ENCODE measurements at regions not wholly inside any gene's neighbourhood (a gene's known extent, or its start where the extent isn't known, plus 50 kb on each side); places are given as distances from the start of the nearest gene placed in this dataset.

GRCh38 chrX:69083361-69083760 lies 81.9 kb downstream of the PJA1 start:
- Histone ChIP-seq H3K4me1 (ENCODE audit: control insufficient read depth, insufficient read depth, low read length, poor library complexity, severe bottlenecking) (peaks cover 17% of the 10 kb centered on the region), H3K9me3 (ENCODE audit: control insufficient read depth, low read length) (no peaks in the 10 kb centered on the region), H3K27ac (ENCODE audit: low read depth, low read length, severe bottlenecking) (peak overlapping the region; percentile 23), H3K4me3 (ENCODE audit: extremely low read depth, insufficient read depth, low read length, poor library complexity, severe bottlenecking) (no peak overlapping the region), H3K36me3 (ENCODE audit: control insufficient read depth, insufficient read depth, low read length) (no peaks in the 10 kb centered on the region)
- WGBS, 2 experiments (ENCODE audit: insufficient coverage in 2 of 2) = no CpG with 5 or more reads among the region's 3 CpGs

GRCh38 chrX:69082753-69083150 lies 82.5 kb downstream of the PJA1 start:
- Histone ChIP-seq H3K4me1 (ENCODE audit: control insufficient read depth, insufficient read depth, low read length, poor library complexity, severe bottlenecking) (peaks cover 17% of the 10 kb centered on the region), H3K36me3 (ENCODE audit: control insufficient read depth, insufficient read depth, low read length) (no peaks in the 10 kb centered on the region), H3K27ac (ENCODE audit: low read depth, low read length, severe bottlenecking) (peak overlapping the region; percentile 23), H3K9me3 (ENCODE audit: control insufficient read depth, low read length) (no peaks in the 10 kb centered on the region), H3K4me3 (ENCODE audit: extremely low read depth, insufficient read depth, low read length, poor library complexity, severe bottlenecking) (no peak overlapping the region)
- 100% methylated on average over 3 of the region's 7 CpGs; no CpG with 5 or more reads in 1 of the 2 experiments for WGBS, 2 experiments (ENCODE audit: insufficient coverage in 2 of 2)

GRCh38 chrX:69082055-69082752 lies 83.0 kb downstream of the PJA1 start:
- Histone ChIP-seq H3K9me3 (ENCODE audit: control insufficient read depth, low read length) (no peaks in the 10 kb centered on the region), H3K4me1 (ENCODE audit: control insufficient read depth, insufficient read depth, low read length, poor library complexity, severe bottlenecking) (peaks cover 17% of the 10 kb centered on the region), H3K36me3 (ENCODE audit: control insufficient read depth, insufficient read depth, low read length) (no peaks in the 10 kb centered on the region), H3K4me3 (ENCODE audit: extremely low read depth, insufficient read depth, low read length, poor library complexity, severe bottlenecking) (no peak overlapping the region), H3K27ac (ENCODE audit: low read depth, low read length, severe bottlenecking) (no peak overlapping the region)
- WGBS, 2 experiments (ENCODE audit: insufficient coverage in 2 of 2) = 96% methylated on average over 6 of the region's 10 CpGs; no CpG with 5 or more reads in 1 of the 2 experiments

- Histone ChIP-seq H3K9me3 (ENCODE audit: control insufficient read depth, low read length) (no peaks in the 10 kb centered on the region), H3K27ac (ENCODE audit: low read depth, low read length, severe bottlenecking) (no peak overlapping the region), H3K4me1 (ENCODE audit: control insufficient read depth, insufficient read depth, low read length, poor library complexity, severe bottlenecking) (peaks cover 17% of the 10 kb centered on the region), H3K36me3 (ENCODE audit: control insufficient read depth, insufficient read depth, low read length) (no peaks in the 10 kb centered on the region), H3K4me3 (ENCODE audit: extremely low read depth, insufficient read depth, low read length, poor library complexity, severe bottlenecking) (no peak overlapping the region)
- WGBS, 2 experiments (ENCODE audit: insufficient coverage in 2 of 2) = 45% methylated on average over 4 of the region's 15 CpGs; no CpG with 5 or more reads in 1 of the 2 experiments
These were observed 84.3 kb downstream of the PJA1 start for GRCh38 chrX:69080855-69081465.

- Histone ChIP-seq H3K9me3 (ENCODE audit: control insufficient read depth, low read length) (no peaks in the 10 kb centered on the region), H3K27ac (ENCODE audit: low read depth, low read length, severe bottlenecking) (no peak overlapping the region), H3K36me3 (ENCODE audit: control insufficient read depth, insufficient read depth, low read length) (no peaks in the 10 kb centered on the region), H3K4me1 (ENCODE audit: control insufficient read depth, insufficient read depth, low read length, poor library complexity, severe bottlenecking) (peaks cover 17% of the 10 kb centered on the region), H3K4me3 (ENCODE audit: extremely low read depth, insufficient read depth, low read length, poor library complexity, severe bottlenecking) (no peak overlapping the region)
- WGBS, 2 experiments (ENCODE audit: insufficient coverage in 2 of 2) = 90% methylated on average over 2 of the region's 5 CpGs; no CpG with 5 or more reads in 1 of the 2 experiments
These were observed 86.0 kb downstream of the PJA1 start for GRCh38 chrX:69079268-69079667.

- H3K4me3 ChIP-seq (ENCODE audit: extremely low read depth, insufficient read depth, low read length, poor library complexity, severe bottlenecking) = no peak overlapping the region
- whole genome bisulfite sequencing, 2 experiments (ENCODE audit: insufficient coverage in 2 of 2) = 29 to 60% methylated on average over 1 of the region's 6 CpGs
- H3K27ac ChIP-seq (ENCODE audit: low read depth, low read length, severe bottlenecking) = no peak overlapping the region
These were observed 87.3 kb downstream of the PJA1 start for GRCh38 chrX:69077895-69078455.

GRCh38 chrX:69076088-69076487 lies 89.2 kb downstream of the PJA1 start:
- Histone ChIP-seq H3K9me3 (ENCODE audit: control insufficient read depth, low read length) (no peaks in the 10 kb centered on the region), H3K27ac (ENCODE audit: low read depth, low read length, severe bottlenecking) (no peak overlapping the region), H3K4me1 (ENCODE audit: control insufficient read depth, insufficient read depth, low read length, poor library complexity, severe bottlenecking) (no peaks in the 10 kb centered on the region), H3K36me3 (ENCODE audit: control insufficient read depth, insufficient read depth, low read length) (no peaks in the 10 kb centered on the region), H3K4me3 (ENCODE audit: extremely low read depth, insufficient read depth, low read length, poor library complexity, severe bottlenecking) (no peak overlapping the region)
- WGBS, 2 experiments (ENCODE audit: insufficient coverage in 2 of 2) = 100% methylated on average over 1 of the region's 2 CpGs

More at GRCh38 chrX:69077895-69078455, 87.3 kb downstream of the PJA1 start:
- Histone ChIP-seq H3K4me1 (ENCODE audit: control insufficient read depth, insufficient read depth, low read length, poor library complexity, severe bottlenecking) (peaks cover 5% of the 10 kb centered on the region), H3K36me3 (ENCODE audit: control insufficient read depth, insufficient read depth, low read length) (no peaks in the 10 kb centered on the region), H3K9me3 (ENCODE audit: control insufficient read depth, low read length) (no peaks in the 10 kb centered on the region)

GRCh38 chrX:69074726-69075125 lies 90.5 kb downstream of the PJA1 start:
- H3K36me3 ChIP-seq (ENCODE audit: control insufficient read depth, insufficient read depth, low read length) = no peaks in the 10 kb centered on the region
- H3K27ac ChIP-seq (ENCODE audit: low read depth, low read length, severe bottlenecking) = no peak overlapping the region
- WGBS, 2 experiments (ENCODE audit: insufficient coverage in 2 of 2) = 92% methylated on average over 2 of the region's 3 CpGs; no CpG with 5 or more reads in 1 of the 2 experiments

GRCh38 chrX:69073721-69074120 lies 91.5 kb downstream of the PJA1 start:
- 100% methylated on average over 1 of the region's 3 CpGs for WGBS, 2 experiments (ENCODE audit: insufficient coverage in 2 of 2)
- no peak overlapping the region for H3K27ac ChIP-seq (ENCODE audit: low read depth, low read length, severe bottlenecking)
- no peak overlapping the region for H3K4me3 ChIP-seq (ENCODE audit: extremely low read depth, insufficient read depth, low read length, poor library complexity, severe bottlenecking)
- H3K4me1 ChIP-seq (ENCODE audit: control insufficient read depth, insufficient read depth, low read length, poor library complexity, severe bottlenecking) = no peaks in the 10 kb centered on the region
- no peaks in the 10 kb centered on the region for H3K9me3 ChIP-seq (ENCODE audit: control insufficient read depth, low read length)
- H3K36me3 ChIP-seq (ENCODE audit: control insufficient read depth, insufficient read depth, low read length) = no peaks in the 10 kb centered on the region

More at GRCh38 chrX:69074726-69075125, 90.5 kb downstream of the PJA1 start:
- Histone ChIP-seq H3K4me3 (ENCODE audit: extremely low read depth, insufficient read depth, low read length, poor library complexity, severe bottlenecking) (no peak overlapping the region), H3K9me3 (ENCODE audit: control insufficient read depth, low read length) (no peaks in the 10 kb centered on the region), H3K4me1 (ENCODE audit: control insufficient read depth, insufficient read depth, low read length, poor library complexity, severe bottlenecking) (no peaks in the 10 kb centered on the region)

- Histone ChIP-seq H3K36me3 (ENCODE audit: control insufficient read depth, insufficient read depth, low read length) (no peaks in the 10 kb centered on the region), H3K4me1 (ENCODE audit: control insufficient read depth, insufficient read depth, low read length, poor library complexity, severe bottlenecking) (no peaks in the 10 kb centered on the region), H3K27ac (ENCODE audit: low read depth, low read length, severe bottlenecking) (no peak overlapping the region), H3K9me3 (ENCODE audit: control insufficient read depth, low read length) (no peaks in the 10 kb centered on the region), H3K4me3 (ENCODE audit: extremely low read depth, insufficient read depth, low read length, poor library complexity, severe bottlenecking) (no peak overlapping the region)
- WGBS, 2 experiments (ENCODE audit: insufficient coverage in 2 of 2) = 100% methylated on average over 1 of the region's 4 CpGs; no CpG with 5 or more reads in 1 of the 2 experiments
These were observed 92.0 kb downstream of the PJA1 start for GRCh38 chrX:69073241-69073640.
